Superior temporal gyrus (tissue), 1 donor: ENCODE measurements at regions not wholly inside any gene's neighbourhood (a gene's known extent, or its start where the extent isn't known, plus 50 kb on each side); places are given as distances from the start of the nearest gene placed in this dataset.
"Not testable (repeated sequence)": the region's sequence is repeated elsewhere in the genome, so short reads cannot be mapped to it uniquely, and the experiment has no call there.

Source experiments
- DNase-seq: peaks from one replicate; pipeline ENCODE4 v3.0.0-alpha.2; 2016; ENCODE audit errors: extremely low spot score

DNA sequence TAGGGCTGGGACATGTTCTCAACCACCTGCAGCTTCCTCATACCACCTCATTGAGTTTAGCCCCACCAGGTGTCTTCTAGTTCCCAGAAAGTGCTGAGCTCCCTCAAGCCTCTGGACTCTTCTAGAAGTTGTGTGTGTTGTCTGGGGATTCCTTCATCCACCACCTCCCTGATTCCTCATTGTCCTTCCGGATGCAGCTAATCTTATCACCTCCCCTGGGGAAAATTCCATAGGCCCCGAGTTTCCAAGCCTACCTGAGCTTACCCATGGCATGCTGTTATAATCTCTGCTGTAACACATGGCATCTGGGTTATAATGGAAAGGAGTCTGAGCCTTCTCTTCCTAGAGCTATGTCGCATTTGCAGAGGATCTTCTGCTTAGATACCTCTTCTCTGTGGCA is 243.5 kb upstream of the SDK2 start:
- no peak for DNase-seq

GRCh38 chr17:73888862-73889261 is 244.6 kb upstream of the SDK2 start:
- DNase-seq, result no peak

DNA sequence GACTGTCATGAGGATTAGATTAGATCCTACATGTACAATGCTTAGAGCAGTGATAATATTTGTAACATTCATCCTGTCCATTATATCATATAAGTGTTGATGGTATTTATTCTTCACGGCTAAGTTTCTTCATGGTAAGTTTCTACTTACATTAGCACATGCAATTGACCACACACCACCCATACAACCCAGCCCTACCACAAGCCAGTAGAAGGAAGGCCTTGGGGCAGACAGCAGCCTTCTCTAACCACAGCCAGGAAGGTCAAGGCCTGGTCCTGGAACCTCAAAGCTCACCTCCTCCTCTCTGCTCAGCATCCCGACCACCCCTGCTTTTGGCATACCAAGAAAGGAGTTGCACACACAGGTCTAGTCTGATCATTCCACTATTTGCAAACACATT is 245.2 kb upstream of the SDK2 start:
- DNase-seq, result no peak

GRCh38 chr17:73890831-73891405 is 246.7 kb upstream of the SDK2 start:
- no peak for DNase-seq

DNA sequence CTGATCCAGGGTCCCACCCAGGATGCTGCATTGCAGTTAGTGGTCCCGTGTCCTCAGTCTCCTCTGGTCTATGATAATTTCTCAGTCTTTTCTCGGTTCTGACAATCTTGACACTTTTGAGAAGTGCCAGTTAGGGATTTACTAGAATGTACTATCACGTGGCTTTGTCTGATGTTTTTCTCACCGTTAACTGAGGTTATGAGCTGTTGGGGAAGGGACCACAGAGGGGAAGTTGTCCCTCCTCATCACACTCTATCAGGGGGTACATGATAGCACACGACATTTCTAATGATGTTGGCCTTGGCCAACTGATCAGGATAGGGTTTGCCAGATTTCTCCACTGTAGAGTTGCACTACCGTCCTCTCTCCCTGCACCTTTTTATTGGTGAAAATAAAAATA is 250.9 kb upstream of the SDK2 start:
- no peak for DNase-seq

- no peak for DNase-seq
Observed at GRCh38 chr17:73896966-73897365, 252.7 kb upstream of the SDK2 start.

- no peak for DNase-seq
Observed at GRCh38 chr17:73899839-73900238, 255.6 kb upstream of the SDK2 start.

- no peak for DNase-seq
Observed at GRCh38 chr17:73900516-73900915, 256.3 kb upstream of the SDK2 start.

- DNase-seq, result no peak
Observed at GRCh38 chr17:73901249-73901648, 257.0 kb upstream of the SDK2 start.

DNA sequence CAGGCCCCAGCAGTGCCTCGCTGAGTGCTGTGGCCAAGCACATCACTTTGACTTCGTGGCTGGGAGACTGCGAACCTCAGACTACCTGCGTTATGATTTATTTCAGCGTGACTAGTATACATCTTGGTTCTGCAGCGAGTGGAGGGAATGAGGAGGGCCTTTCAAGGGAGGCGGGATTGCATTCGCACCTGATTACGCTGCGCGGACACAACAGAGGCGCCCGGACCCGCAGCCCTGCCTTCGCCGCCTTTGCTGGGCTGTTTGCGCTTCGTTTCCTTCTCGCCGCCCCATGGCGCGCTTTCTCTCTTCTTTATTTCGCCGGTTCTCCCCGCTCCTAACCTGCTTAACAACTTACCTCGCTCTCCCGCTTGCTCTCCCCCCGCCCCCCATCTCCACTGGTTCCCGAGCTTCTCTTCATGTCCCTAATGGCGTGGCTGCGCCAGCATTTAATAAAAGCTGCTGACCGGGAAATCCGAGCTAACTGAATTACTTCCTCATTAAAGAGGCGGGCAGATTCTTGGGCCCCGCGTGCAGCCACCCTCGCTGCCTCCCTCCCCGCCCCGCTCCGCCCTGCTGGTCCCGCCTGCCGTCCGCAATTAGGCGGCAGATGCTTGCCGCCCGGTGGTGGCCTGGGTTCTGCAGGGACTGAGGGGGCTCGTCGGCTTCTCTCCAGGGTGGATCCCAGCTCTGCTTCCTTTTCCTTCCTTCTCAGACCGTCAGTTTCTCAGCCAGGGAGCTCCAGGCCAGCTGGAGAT is 257.6 kb upstream of the SDK2 start:
- DNase-seq, result no peak

GRCh38 chr17:73902416-73903181 is 258.4 kb upstream of the SDK2 start:
- no peak for DNase-seq

- DNase-seq, result no peak
Observed at GRCh38 chr17:73906896-73907870, 262.9 kb upstream of the SDK2 start.

GRCh38 chr17:73909186-73909585 is 264.9 kb upstream of the SDK2 start:
- no peak for DNase-seq

- peak; percentile 59 for DNase-seq
Observed at GRCh38 chr17:73910206-73910605, 266.0 kb upstream of the SDK2 start.

DNA sequence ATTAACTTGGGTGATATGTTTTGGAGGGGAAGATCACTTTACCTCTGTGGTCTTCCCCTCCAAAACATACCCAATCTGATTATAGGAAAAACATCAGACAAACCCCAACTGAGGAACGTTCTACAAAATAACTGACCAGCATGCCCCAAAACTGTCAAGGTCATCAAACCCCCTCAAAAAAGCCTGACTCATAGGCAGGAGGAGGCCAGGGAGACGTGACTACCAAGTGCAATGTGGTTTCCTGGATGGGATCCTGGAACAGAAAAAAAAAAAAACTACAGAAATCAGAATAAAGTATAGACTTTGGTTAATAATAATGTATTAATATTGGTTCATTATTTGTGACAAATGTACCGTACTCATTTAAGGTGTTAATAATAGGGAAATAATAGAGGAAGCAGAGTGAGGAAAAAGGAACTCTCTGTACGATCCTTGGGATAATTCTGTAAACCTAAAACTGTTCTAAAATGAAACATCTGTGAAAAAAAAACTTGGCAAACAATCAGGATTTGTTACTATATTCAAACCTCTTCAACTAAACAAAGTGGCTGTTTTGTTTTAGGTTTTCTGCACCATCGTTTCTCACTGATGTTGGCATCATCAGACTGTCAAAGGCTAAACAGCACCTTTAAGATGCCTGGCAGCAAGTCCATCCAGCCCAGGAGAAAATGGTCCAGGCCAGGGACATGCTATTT is 266.7 kb upstream of the SDK2 start:
- DNase-seq, result peak; percentile 18

DNA sequence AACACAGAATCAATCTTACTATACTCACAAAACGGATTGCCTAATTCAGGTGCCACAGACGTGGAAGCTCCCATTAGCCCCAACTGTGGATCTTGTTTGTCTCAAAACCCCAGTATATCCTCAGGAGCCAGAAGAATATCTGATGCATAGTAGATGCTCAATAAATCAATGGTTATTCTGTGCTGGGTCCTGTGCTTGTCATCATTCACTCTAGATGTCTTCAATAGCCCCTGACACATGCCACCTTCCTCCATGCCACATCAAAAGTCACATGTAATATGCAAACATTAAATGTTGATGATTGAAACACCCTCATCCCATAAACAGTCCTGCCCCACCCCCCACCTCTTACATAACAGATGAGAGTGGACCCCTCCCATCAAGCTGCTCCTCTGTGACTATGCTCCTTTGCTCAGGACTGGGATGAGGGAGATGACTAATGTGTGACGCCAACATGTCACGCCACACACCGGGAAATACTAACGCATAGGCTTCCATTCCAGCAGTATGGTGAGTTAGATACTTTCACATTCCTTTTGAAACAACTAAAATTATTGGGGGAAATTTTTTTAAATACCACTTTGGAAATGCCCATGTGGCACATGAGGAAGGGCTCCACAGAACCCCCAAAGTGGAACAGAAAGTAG is 267.6 kb upstream of the SDK2 start:
- DNase-seq, result no peak

DNA sequence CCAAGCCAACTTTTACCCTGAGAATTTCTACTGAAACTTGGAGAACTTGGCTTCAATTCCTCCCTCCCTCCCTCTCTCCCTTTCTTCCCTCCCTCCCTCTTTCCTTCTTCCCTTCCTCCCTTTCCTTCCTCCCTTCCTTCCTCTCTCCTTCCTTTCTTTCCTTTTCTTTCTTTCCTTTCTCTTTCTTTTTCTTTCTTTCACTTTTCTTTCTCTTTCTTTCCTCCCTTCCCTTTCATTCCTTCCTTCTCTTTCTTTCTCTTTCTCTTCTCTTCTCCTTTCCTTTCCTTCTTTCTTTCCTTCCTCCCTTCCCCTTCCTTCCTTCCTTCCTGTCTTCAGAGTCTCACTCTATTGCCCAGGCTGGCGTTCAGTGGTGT is 268.1 kb upstream of the SDK2 start:
- no peak for DNase-seq

DNA sequence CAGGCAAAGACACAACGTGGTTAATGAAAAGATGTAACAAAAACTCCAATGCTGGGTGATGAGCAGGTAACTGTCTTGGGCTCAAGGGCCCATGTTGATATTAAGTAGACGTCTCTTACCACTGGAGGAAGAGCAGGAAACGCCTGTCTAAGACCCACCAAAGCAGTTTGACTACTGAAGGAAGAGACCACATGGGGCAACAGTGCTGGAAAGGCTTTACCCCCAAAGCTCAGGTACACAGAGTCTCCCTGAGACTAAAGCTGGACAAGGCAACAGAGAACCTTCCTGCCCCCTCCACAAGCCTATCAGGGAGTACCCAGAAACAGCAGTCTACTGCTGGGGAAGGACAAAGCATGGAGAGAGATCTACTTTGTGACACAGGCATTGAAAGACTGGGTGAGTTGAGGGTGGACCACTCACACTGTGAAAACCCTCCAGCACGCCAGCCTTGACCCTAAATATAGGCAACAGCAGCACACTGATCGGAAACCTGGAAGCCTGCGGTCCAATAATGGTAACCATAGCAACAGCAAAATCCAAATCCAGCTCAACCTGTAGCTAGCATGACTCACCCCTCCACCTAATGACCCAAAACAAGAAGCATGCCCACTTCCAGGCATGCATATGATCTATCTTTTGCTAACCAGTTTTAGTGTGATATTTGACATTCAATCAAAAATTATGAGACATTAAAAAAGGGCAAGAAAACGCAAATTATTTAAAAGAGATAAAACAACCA is 270.5 kb upstream of the SDK2 start:
- no peak for DNase-seq

- DNase-seq, result not testable (repeated sequence)
Observed at GRCh38 chr17:73919033-73919432, 274.8 kb upstream of the SDK2 start.

DNA sequence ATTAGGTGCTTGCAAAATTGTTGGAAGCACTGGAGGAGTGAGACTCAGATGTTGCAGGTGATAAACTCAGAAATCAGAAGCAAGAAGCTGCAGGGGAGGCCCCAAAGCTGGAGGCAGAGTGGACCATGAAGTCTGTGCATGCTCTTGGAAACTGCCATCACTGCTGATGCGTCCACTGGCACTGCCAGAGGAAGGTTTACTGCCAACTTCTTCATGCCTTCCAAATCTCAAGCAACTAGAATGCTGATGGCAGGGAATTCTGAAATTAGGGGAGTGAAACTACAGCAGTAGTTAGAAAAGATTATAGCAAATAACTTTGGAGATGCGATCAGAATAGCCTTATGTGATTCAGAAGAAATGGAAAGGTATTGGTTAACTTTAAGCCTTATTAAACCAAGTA is 277.1 kb upstream of the SDK2 start:
- DNase-seq, result no peak
